ENCODE measurements at regions not wholly inside any gene's neighbourhood (a gene's known extent, or its start where the extent isn't known, plus 50 kb on each side); places are given as distances from the start of the nearest gene placed in this dataset.

GRCh38 chr18:45231617-45232016, 383.7 kb upstream of the SLC14A2 start:
- DNase-seq = no peak

DNA sequence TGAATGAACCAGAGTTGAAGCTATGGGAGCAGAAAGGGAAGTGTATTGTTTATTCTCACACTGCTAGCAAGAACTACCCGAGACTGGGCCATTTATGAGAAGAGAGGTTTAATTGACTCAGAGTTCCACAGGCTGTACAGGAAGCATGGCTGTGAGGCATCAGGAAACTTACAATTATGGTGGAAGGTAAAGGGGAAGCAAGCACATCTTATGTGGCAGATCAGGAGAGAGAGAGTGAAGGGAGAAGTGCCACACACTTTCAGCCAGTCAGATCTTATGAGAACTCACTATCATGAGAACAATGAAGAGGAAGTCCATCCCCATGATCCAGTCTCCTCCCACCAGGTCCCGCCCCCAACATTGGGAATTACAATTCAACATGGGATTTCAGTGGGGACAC, 383.2 kb upstream of the SLC14A2 start:
- DNase-seq = no peak

DNA sequence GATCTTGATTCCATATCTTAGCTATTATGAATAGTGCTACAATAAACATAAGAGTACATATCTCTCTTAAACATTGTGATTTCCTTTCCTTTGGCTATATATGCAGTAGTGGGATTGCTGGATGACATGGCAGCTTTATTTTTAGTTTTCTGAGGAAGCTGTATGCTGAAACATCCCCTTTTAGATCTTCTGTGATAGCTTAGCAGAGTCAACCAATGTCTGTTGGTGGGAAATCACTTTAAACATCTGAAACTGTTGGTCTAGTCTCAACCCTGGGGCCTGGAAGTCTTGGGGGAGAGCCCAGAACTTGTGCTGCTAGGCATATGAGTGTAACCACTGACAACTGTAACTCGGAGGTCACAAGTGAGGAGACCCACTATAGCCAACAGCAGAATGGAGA, 378.6 kb upstream of the SLC14A2 start:
- no peak for DNase-seq

- no peak for DNase-seq
These were observed 377.8 kb upstream of the SLC14A2 start for GRCh38 chr18:45237343-45238098.

DNA sequence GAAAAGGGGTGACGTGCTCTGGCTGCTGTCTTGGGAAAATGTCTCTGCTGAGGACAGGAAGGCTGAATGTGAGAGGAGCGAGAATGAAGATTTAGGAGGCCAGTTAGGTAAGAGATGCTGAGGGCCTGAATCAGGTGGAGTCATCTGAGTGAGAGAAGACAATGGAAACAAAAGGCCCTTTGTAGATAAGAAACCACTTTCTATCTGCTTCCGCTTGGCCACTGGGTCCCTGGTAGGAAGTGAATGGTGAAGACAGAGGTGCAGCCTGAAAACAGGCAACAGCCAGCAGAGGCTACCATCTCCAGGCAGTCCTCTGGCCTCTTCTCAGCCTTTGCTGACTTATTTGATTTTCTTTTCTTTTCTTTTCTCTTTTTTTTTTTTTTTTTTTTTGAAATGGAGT, 374.0 kb upstream of the SLC14A2 start:
- no peak for DNase-seq

GRCh38 chr18:45241982-45242565, 373.2 kb upstream of the SLC14A2 start:
- DNase-seq = no peak

- DNase-seq = no peak
These were observed 371.8 kb upstream of the SLC14A2 start for GRCh38 chr18:45243340-45244110.

- no peak for DNase-seq
These were observed 370.2 kb upstream of the SLC14A2 start for GRCh38 chr18:45245091-45245511.

- DNase-seq = peak; percentile 10
These were observed 366.9 kb upstream of the SLC14A2 start for GRCh38 chr18:45248240-45248903.

GRCh38 chr18:45249246-45249661, 366.0 kb upstream of the SLC14A2 start:
- DNase-seq = no peak

GRCh38 chr18:45250479-45250878, 364.8 kb upstream of the SLC14A2 start:
- no peak for DNase-seq

- DNase-seq = no peak
These were observed 364.0 kb upstream of the SLC14A2 start for GRCh38 chr18:45251236-45251635.

DNA sequence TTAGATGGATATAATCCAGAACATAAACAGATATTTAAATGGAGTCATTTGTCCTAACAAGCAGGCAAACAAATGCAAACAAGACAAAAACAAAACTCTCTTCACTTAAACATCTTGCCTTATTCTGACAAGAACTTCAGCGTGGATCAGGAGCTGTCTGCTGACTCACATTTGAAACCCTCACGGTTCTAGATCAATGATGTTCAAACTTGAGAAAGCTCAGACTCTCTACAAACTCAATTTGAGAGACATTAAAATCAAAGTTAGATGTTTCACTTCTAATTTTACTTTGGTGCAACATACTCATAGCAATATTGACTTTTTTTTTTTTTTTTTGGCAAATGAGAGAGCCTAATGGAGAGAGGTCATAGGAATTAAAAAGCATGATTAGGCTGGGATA, 362.8 kb upstream of the SLC14A2 start:
- DNase-seq = no peak

- DNase-seq = no peak
These were observed 362.2 kb upstream of the SLC14A2 start for GRCh38 chr18:45253056-45253565.

DNA sequence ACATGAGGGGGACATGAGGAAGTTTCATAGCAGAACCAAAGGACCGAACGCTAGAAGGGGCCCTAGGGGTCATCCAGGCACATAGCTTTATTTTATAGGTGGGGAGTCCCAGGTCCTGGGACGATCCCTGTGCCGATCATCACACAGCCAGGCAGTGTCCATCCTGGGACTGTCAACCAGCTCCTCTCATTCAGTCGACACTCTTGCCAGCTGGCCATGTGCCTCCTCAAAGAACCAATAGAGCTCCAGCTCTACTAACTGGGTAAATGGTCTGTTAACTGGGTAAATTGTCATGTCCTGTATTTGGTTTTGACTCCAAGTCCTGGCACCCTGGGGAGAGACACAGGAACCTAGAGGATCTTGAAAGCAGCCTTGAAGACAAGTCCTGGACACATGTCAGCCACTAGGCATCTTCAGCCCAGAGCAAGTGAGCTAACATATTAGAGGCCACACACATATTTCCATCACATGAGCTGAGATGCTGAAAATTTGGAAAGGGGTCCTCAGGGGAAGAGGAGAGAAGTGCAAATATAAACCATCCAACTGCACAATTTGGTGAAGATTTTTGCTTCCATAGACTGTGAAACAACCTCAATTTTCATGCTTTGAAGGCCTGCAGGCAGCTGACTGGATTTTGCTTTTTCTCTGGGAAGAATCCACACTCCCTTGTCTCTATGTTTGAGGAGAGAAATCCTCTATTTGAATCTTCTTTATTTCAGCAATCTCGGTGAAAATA, 361.1 kb upstream of the SLC14A2 start:
- no peak for DNase-seq

DNA sequence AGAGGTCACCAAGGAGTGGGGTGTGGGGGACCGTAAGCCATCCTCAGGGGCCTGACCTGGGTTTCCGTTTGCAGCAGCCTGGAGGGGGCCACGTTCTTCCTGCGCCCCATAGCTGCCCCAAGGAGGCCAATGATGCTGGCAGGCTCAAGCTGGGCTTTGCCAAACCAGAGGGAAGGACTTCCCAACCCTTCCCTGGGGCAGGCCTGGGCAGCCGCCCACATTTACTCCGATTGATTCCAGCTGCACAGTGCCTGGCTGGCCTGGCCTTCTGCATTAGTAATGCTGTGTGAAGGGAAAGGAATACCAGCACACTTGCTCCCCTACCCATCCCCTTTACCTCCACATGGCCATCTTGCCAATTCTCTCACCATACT, 360.6 kb upstream of the SLC14A2 start:
- DNase-seq = no peak

DNA sequence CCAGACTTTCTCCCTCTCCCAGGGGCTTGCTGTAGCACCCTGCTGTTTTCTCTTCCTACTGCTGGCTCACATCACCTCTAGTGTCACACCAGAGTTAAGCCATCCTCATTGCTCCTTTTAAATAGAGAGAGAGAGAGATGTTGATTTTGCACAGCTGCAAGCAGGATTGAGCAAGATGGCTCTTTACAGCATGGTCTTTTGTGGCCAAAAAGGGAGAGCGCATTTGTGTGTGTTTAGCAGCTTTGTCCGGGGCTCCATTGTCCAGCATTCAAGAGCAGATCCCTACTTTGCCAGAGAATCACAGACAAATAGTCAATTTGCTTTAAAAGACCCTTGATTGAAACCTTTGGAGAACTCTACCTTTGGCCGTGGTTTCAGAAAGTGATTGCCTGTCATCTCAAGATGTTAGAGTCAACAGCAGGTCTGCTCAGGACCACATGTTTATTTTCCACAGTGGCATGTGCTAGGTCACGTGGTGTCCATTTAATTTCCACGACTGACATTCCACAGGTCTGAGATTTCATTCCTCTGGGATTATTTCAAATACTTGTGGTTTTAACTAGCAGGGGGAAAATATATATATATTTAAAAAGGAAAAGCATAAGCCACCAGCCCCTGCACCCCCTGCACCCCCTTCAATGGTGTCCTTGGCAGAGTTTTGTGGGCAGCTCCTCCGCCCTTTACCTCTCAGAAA, 359.9 kb upstream of the SLC14A2 start:
- no peak for DNase-seq

- DNase-seq = no peak
These were observed 355.2 kb upstream of the SLC14A2 start for GRCh38 chr18:45260125-45260524.

- no peak for DNase-seq
These were observed 349.3 kb upstream of the SLC14A2 start for GRCh38 chr18:45266023-45266422.

- DNase-seq = no peak
These were observed 347.7 kb upstream of the SLC14A2 start for GRCh38 chr18:45267622-45268021.

DNA sequence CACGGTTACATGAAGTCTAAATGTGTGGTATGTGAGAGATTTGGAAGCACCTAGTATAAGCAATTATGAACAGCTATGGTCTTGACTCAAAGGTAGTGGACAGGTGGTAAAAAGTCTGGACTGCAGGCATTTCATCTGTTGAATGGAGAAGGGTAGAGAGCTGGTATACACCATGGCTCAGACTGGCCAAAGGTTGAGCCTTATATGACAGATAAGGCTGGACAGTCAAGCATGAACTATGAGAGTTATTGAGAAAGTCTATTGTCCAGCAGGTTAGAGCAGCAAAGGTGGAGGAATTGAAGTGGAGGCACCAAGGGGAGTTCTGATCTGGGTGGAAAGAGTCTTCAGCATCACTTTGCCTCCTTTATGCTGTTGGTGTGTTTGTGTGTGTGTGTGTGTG, 346.7 kb upstream of the SLC14A2 start:
- no peak for DNase-seq

GRCh38 chr18:45270289-45270771, 344.9 kb upstream of the SLC14A2 start:
- no peak for DNase-seq

Measured in retina (tissue), 1 donor.